Epithelial cell of esophagus (primary cell): ENCODE measurements at regions not wholly inside any gene's neighbourhood (a gene's known extent, or its start where the extent isn't known, plus 50 kb on each side); places are given as distances from the start of the nearest gene placed in this dataset.

Experiments
- DNase-seq: peaks from one replicate; pipeline ENCODE4 v3.0.0; 2010; ENCODE audit warnings: low read depth
- H3K4me3 ChIP-seq: 2 replicates; pipeline ENCODE4 v1.5.1; 2011; ENCODE audit warnings: mild to moderate bottlenecking, low read length, control low read depth
- CTCF ChIP-seq: IDR thresholded peaks from 2 replicates; pipeline ENCODE4 v1.5.1; 2011; ENCODE audit warnings: low read depth, mild to moderate bottlenecking, low read length, control low read depth, inconsistent platforms; ENCODE audit not compliant: insufficient read depth; ENCODE audit errors: missing control alignments

- no peak for TF ChIP-seq CTCF
- no peak for DNase-seq
- H3K4me3 ChIP-seq = no peak overlapping the region
Observed at GRCh38 chr15:38614621-38615020, 50.0 kb upstream of the RASGRP1 start.

DNA sequence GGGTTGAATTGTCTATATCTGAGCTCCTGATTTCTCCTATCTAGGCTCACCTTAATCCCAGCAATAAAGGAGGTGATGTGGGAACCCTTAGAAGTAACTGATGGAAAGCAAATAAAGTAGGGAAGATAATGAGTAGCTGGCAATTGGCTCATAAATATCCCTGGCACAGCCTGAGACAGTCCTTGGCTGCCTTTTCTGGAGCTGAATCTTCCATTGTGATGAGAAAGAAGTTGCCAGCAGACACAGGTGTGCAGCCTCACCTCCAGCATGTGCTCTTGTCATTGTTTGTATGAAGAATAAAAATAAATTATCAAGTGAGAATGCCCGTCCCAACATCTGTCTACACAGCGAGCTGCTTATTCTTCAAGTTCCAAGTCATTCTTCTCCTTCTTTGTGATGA is 53.2 kb upstream of the RASGRP1 start:
- TF ChIP-seq CTCF = no peak
- DNase-seq = no peak
- H3K4me3 ChIP-seq = no peak overlapping the region

- H3K4me3 ChIP-seq = no peak overlapping the region
- DNase-seq = no peak
- TF ChIP-seq CTCF = no peak
Observed at GRCh38 chr15:38618242-38618955, 53.8 kb upstream of the RASGRP1 start.

DNA sequence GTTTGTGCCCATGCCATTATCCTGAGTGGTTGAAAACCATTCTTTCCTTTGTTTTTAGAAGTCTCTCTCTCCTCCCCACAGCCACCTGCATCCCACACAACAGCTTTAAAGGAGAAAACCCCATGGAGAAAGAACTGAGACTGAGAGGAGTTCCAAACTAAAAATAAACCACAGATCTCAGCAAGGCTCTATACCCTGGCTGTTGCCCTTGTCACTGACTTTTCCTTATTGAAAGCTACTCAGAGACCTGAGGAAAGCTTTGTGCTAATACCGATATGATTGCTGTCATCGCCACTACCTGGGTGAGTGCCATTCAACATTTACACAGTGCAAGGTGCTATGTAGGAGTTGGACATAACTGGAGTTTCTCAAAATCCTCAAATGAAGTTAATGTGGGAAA is 55.5 kb upstream of the RASGRP1 start:
- DNase-seq = no peak
- no peak for TF ChIP-seq CTCF
- no peak overlapping the region for H3K4me3 ChIP-seq

DNA sequence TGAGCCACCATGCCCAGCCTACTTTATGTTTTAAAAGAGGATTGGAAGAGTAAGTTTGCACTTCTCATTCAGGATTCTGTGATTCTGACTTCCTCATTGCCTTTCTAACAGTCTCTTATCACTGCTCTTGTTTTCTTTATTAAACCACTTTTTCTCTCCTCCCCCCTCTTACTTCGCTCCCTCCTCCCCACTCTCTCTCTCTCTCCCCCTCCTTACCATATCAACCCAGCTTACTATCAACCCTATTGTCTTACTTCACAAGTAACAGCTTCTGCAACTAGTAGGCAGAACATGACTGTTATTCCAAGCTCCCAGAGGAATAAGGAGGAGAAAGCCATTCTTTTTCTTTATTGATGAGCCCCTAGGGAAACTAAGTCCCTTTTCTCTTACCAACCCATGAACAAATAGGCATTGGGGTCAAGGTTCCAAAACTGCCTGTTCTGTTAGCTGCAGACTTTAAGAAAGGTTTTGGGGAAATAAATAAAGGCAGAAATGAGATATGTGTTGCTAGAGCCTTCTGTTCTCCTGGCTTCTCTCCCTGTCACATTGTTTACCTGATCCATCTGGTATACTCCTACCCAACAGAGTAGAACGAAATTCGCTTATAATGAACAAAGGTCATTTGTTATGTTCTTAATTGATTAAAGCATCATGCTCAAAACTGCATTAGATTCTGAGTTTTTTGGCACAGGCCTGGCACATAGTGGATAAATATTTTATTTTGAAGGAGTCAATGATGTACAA is 56.4 kb upstream of the RASGRP1 start:
- no peak for TF ChIP-seq CTCF
- no peak for DNase-seq
- H3K4me3 ChIP-seq = no peak overlapping the region

- no peak for DNase-seq
- TF ChIP-seq CTCF = no peak
- no peak overlapping the region for H3K4me3 ChIP-seq
Observed at GRCh38 chr15:38622304-38622703, 57.7 kb upstream of the RASGRP1 start.
